ENCODE measurements at regions not wholly inside any gene's neighbourhood (a gene's known extent, or its start where the extent isn't known, plus 50 kb on each side); places are given as distances from the start of the nearest gene placed in this dataset.

- TF ChIP-seq CTCF (IDR thresholded peaks at IDR 0.05; ENCODE audit: extremely low read depth in 1 of 2, insufficient read depth in 1 of 2, low read depth in 1 of 2, low read length in 2 of 2) (no peak), POLR2AphosphoS5 (IDR thresholded peaks at IDR 0.05; ENCODE audit: insufficient read depth, low read depth, low read length) (no peak), EZH2 (IDR thresholded peaks at IDR 0.05; ENCODE audit: borderline replicate concordance, low read depth, low read length, severe bottlenecking) (no peak), JUN (IDR thresholded peaks at IDR 0.05; ENCODE audit: borderline replicate concordance, insufficient read depth, insufficient read length, low read depth) (no peak), POLR2A (IDR thresholded peaks at IDR 0.05; ENCODE audit: low read depth, low read length) (no peak)
- TF ChIP-seq, protein P1, sequence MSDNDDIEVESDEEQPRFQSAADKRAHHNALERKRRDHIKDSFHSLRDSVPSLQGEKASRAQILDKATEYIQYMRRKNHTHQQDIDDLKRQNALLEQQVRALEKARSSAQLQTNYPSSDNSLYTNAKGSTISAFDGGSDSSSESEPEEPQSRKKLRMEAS (IDR thresholded peaks at IDR 0.05; ENCODE audit: insufficient read depth, insufficient read length): no peak
Measured at GRCh38 chr13:107743526-107743925, 471.8 kb downstream of the LIG4 start.
